ENCODE measurements at regions not wholly inside any gene's neighbourhood (a gene's known extent, or its start where the extent isn't known, plus 50 kb on each side); places are given as distances from the start of the nearest gene placed in this dataset.

- CTCF ChIA-PET, result no interaction called here
- no peaks in the 10 kb centered on the region for H3K36me3 ChIP-seq (ENCODE audit: control insufficient read depth, insufficient read depth, low read length)
- no peak overlapping the region for H3K4me3 ChIP-seq (ENCODE audit: low read depth, low read length)
- no peaks in the 10 kb centered on the region for H3K27me3 ChIP-seq (ENCODE audit: control insufficient read depth, insufficient read depth, low read length)
- no peak for DNase-seq (ENCODE audit: low read depth)
- no peak for TF ChIP-seq CTCF (IDR thresholded peaks at IDR 0.05; ENCODE audit: insufficient read depth, low read depth, low read length)
- POLR2A ChIA-PET, result no interaction called here
These were observed 142.2 kb upstream of the AKR1E2 start for GRCh38 chr10:4683838-4684237.

GRCh38 chr10:4683137-4683536, 142.9 kb upstream of the AKR1E2 start:
- Histone ChIP-seq H3K27me3 (ENCODE audit: control insufficient read depth, insufficient read depth, low read length) (no peaks in the 10 kb centered on the region), H3K4me3 (ENCODE audit: low read depth, low read length) (no peak overlapping the region), H3K36me3 (ENCODE audit: control insufficient read depth, insufficient read depth, low read length) (no peaks in the 10 kb centered on the region)
- ChIA-PET CTCF (interaction anchor here (1.6 kb wide), 1 partner anchor 12 kb away, joined by 4 read pairs; no protein-coding TSS in a partner anchor), POLR2A (no interaction called here)
- DNase-seq (ENCODE audit: low read depth), result no peak
- no peak for TF ChIP-seq CTCF (IDR thresholded peaks at IDR 0.05; ENCODE audit: insufficient read depth, low read depth, low read length)

- H3K27me3 ChIP-seq (ENCODE audit: control insufficient read depth, insufficient read depth, low read length), result no peaks in the 10 kb centered on the region
- no peak for DNase-seq (ENCODE audit: low read depth)
- H3K36me3 ChIP-seq (ENCODE audit: control insufficient read depth, insufficient read depth, low read length), result no peaks in the 10 kb centered on the region
- no peak for TF ChIP-seq CTCF (IDR thresholded peaks at IDR 0.05; ENCODE audit: insufficient read depth, low read depth, low read length)
- H3K4me3 ChIP-seq (ENCODE audit: low read depth, low read length), result no peak overlapping the region
- CTCF ChIA-PET, result interaction anchor here (0.6 to 1.0 kb wide), 2 partner anchors 12 to 1285 kb away, joined by 3 read pairs; no protein-coding TSS in a partner anchor
- POLR2A ChIA-PET, result no interaction called here
These were observed 146.9 kb upstream of the AKR1E2 start for GRCh38 chr10:4678951-4679671.

GRCh38 chr10:4678023-4678950, 147.7 kb upstream of the AKR1E2 start:
- DNase-seq (ENCODE audit: low read depth), result peak; percentile 66
- H3K4me3 ChIP-seq (ENCODE audit: low read depth, low read length), result no peak overlapping the region
- no peaks in the 10 kb centered on the region for H3K36me3 ChIP-seq (ENCODE audit: control insufficient read depth, insufficient read depth, low read length)
- ChIA-PET CTCF (interaction anchor here (1.0 kb wide), 1 partner anchor 13 kb away, joined by 3 read pairs; no protein-coding TSS in a partner anchor), POLR2A (interaction anchor here (0.7 kb wide), 1 partner anchor 86 kb away, joined by 14 read pairs; no protein-coding TSS in a partner anchor)
- H3K27me3 ChIP-seq (ENCODE audit: control insufficient read depth, insufficient read depth, low read length), result no peaks in the 10 kb centered on the region
- no peak for TF ChIP-seq CTCF (IDR thresholded peaks at IDR 0.05; ENCODE audit: insufficient read depth, low read depth, low read length)
